ENCODE measurements at regions not wholly inside any gene's neighbourhood (a gene's known extent, or its start where the extent isn't known, plus 50 kb on each side); places are given as distances from the start of the nearest gene placed in this dataset.
"Not testable (repeated sequence)": the region's sequence is repeated elsewhere in the genome, so short reads cannot be mapped to it uniquely, and the experiment has no call there.

DNA sequence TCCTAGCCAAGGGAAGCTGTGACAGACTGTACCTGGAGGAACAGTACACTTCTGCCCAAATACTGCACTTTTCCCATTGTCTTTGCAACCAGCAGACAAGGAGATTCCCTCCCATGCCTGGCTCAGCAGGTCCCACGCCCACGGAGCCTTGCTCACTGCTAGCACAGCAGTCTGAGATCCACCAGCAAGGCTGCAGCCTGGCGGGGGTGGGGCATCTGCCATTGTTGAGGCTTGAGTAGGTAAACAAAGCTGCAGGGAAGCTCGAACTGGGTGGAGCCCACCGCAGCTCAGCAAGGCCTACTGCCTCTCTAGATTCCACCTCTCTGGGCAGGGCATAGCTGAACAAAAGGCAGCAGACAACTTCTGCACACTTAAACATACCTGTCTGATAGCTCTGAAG, 268.9 kb downstream of the OSR1 start:
- TF ChIP-seq CTCF (IDR thresholded peaks at IDR 0.05; ENCODE audit: borderline replicate concordance, extremely low read depth, low read length, poor library complexity, severe bottlenecking); EZH2 (IDR thresholded peaks at IDR 0.05; ENCODE audit: borderline replicate concordance, low read depth, low read length, severe bottlenecking): not testable (repeated sequence)
